PC-3 (cell line): ENCODE measurements at regions not wholly inside any gene's neighbourhood (a gene's known extent, or its start where the extent isn't known, plus 50 kb on each side); places are given as distances from the start of the nearest gene placed in this dataset.

ENCODE experiments used
- ATAC-seq: fragments of 200-7000 bp; cut with Tn5 transposase; 2 replicates; pipeline ENCODE4 v1.9.1; 2020; ENCODE audit warnings: mild to moderate bottlenecking, moderate library complexity
- BruUV-seq: library from RNA; stranded (reverse); fragments of 400-500 nt; replicated peaks from 2 replicates; lab custom pipeline; 2021; lab: Mats Ljungman, UMichigan
- CTCF ChIA-PET: fragments of 300-600 bp; sonication (Branson Sonifier 250); formaldehyde crosslinking; loops from one replicate; lab custom pipeline; 2022; ENCODE audit warnings: antibody characterized with exemption; lab: Charles Lee
- POLR2A ChIA-PET: fragments of 300-600 bp; sonication (Branson Sonifier 250); formaldehyde crosslinking; loops from one replicate; lab custom pipeline; 2022; ENCODE audit warnings: antibody characterized with exemption; ENCODE audit not compliant: unreplicated experiment; lab: Charles Lee
- DNase-seq: peaks from one replicate; pipeline ENCODE4 v3.0.0-alpha.2; 2015
- H2AFZ ChIP-seq: fragments of 300-600 bp; sonication (generic); 2 replicates; pipeline ENCODE4 v1.6.0; 2016; ENCODE audit warnings: antibody characterized with exemption, low read length
- H3F3A ChIP-seq: fragments of 300-600 bp; sonication (generic); one replicate; pipeline ENCODE4 v1.6.0; 2017; ENCODE audit warnings: antibody characterized with exemption, low read length, control low read depth, mild to moderate bottlenecking; ENCODE audit not compliant: unreplicated experiment
- H3K27ac ChIP-seq: fragments of 300-600 bp; sonication (generic); 2 replicates; pipeline ENCODE4 v1.5.1; 2016; ENCODE audit warnings: mild to moderate bottlenecking, low read length
- H3K27me3 ChIP-seq: fragments of 300-600 bp; sonication (generic); 2 replicates; pipeline ENCODE4 v1.6.1; 2016; ENCODE audit warnings: low read length, mixed read lengths
- H3K36me3 ChIP-seq: fragments of 300-600 bp; sonication (generic); 2 replicates; pipeline ENCODE4 v1.6.1; 2016; ENCODE audit warnings: low read depth, mixed run types, low read length, mixed read lengths
- H3K4me1 ChIP-seq: fragments of 300-600 bp; sonication (generic); 2 replicates; pipeline ENCODE4 v1.5.1; 2016; ENCODE audit warnings: low read length; ENCODE audit not compliant: insufficient read depth
- H3K4me2 ChIP-seq: fragments of 300-600 bp; sonication (generic); 2 replicates; pipeline ENCODE4 v1.6.0; 2016; ENCODE audit warnings: low read length
- H3K4me3 ChIP-seq: fragments of 300-600 bp; sonication (generic); 2 replicates; pipeline ENCODE4 v1.5.1; 2016; ENCODE audit warnings: mild to moderate bottlenecking, low read length, mixed read lengths
- H3K79me2 ChIP-seq: fragments of 300-600 bp; sonication (generic); 2 replicates; pipeline ENCODE4 v1.6.1; 2017; ENCODE audit warnings: low read length, mixed read lengths
- H3K9ac ChIP-seq: fragments of 300-600 bp; sonication (generic); 2 replicates; pipeline ENCODE4 v1.6.0; 2016; ENCODE audit warnings: mild to moderate bottlenecking, low read length
- H3K9me2 ChIP-seq: fragments of 300-600 bp; sonication (generic); replicated peaks from 2 replicates; pipeline ENCODE4 v1.6.1; 2016; ENCODE audit warnings: mixed run types, low read length, mixed read lengths
- H3K9me3 ChIP-seq: fragments of 300-600 bp; sonication (generic); 2 replicates; pipeline ENCODE4 v1.6.1; 2016; ENCODE audit warnings: low read length, mixed read lengths
- H4K20me1 ChIP-seq: fragments of 300-600 bp; sonication (generic); 2 replicates; pipeline ENCODE4 v1.6.1; 2016; ENCODE audit warnings: low read length, mixed read lengths
- EZH2 ChIP-seq: fragments of 300-600 bp; sonication (generic); IDR thresholded peaks from one replicate; pipeline ENCODE4 v1.6.1; 2017; ENCODE audit warnings: antibody characterized with exemption, mild to moderate bottlenecking, low read length; ENCODE audit not compliant: unreplicated experiment
- EZH2phosphoT487 ChIP-seq: fragments of 300-600 bp; sonication (generic); IDR thresholded peaks from 2 replicates; pipeline ENCODE4 v1.6.1; 2018; ENCODE audit warnings: mild to moderate bottlenecking, antibody characterized with exemption, low read length, borderline replicate concordance
- intact Hi-C: fragments of 100-400 bp; cut with micrococcal nuclease; formaldehyde crosslinking; loops from 2 replicates; pipeline ENCODE4 v1.9.0; 2023
- TF ChIP-seq, protein P1 (sequence below): fragments of 300-600 bp; sonication (generic); conservative IDR thresholded peaks from 2 replicates; pipeline ENCODE4 v1.5.1; 2017; ENCODE audit warnings: antibody characterized with exemption, low read depth, mild to moderate bottlenecking, low read length

GRCh38 chr6:21994821-21995220 is 302.0 kb downstream of the PRL start:
- H3K27ac ChIP-seq: no peak overlapping the region
- peaks cover 9% of the 10 kb centered on the region for H3K4me1 ChIP-seq
- ChIA-PET POLR2A (no interaction called here), CTCF (no interaction called here)
- no peaks in the 10 kb centered on the region for H3K27me3 ChIP-seq
- intact Hi-C loops: no loop called here
- no peaks in the 10 kb centered on the region for H3K9me2 ChIP-seq
- H3K9me3 ChIP-seq: no peaks in the 10 kb centered on the region
- DNase-seq (no peak), ATAC-seq (no peak)
- no peaks in the 10 kb centered on the region for H3F3A ChIP-seq
- no peak overlapping the region for H3K9ac ChIP-seq
- no peaks in the 10 kb centered on the region for H3K79me2 ChIP-seq
- BruUV-seq: no TSS peak
- no peak overlapping the region for H3K4me3 ChIP-seq
- TF ChIP-seq EZH2phosphoT487 (no peak), EZH2 (no peak)
- TF ChIP-seq, protein P1, sequence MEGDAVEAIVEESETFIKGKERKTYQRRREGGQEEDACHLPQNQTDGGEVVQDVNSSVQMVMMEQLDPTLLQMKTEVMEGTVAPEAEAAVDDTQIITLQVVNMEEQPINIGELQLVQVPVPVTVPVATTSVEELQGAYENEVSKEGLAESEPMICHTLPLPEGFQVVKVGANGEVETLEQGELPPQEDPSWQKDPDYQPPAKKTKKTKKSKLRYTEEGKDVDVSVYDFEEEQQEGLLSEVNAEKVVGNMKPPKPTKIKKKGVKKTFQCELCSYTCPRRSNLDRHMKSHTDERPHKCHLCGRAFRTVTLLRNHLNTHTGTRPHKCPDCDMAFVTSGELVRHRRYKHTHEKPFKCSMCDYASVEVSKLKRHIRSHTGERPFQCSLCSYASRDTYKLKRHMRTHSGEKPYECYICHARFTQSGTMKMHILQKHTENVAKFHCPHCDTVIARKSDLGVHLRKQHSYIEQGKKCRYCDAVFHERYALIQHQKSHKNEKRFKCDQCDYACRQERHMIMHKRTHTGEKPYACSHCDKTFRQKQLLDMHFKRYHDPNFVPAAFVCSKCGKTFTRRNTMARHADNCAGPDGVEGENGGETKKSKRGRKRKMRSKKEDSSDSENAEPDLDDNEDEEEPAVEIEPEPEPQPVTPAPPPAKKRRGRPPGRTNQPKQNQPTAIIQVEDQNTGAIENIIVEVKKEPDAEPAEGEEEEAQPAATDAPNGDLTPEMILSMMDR: no peak
- no peaks in the 10 kb centered on the region for H3K36me3 ChIP-seq
- no peak overlapping the region for H3K4me2 ChIP-seq
- H2AFZ ChIP-seq: no peak overlapping the region
- no peaks in the 10 kb centered on the region for H4K20me1 ChIP-seq

DNA sequence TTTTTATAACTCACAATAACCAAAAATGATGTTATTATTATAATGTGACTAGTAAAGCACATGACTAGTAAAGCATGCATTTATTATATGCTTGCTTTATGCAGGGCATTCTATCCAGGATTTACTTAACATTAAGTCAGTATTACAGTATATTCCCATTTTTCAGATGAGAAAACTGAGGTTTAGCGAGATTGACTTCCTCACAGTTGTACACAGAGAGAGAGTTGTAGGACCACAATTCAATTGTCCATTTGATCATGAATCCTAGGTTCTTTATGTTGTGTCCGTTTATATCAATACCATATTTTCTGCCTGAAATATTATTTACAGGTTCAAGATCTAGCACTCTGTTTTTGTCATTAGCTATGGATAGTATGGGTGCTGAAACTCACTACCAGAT is 301.5 kb downstream of the PRL start:
- Histone ChIP-seq H3K4me3 (no peak overlapping the region), H3K27me3 (no peaks in the 10 kb centered on the region), H3K4me2 (no peak overlapping the region), H3K9me2 (no peaks in the 10 kb centered on the region; the same call in 1 of the 2 replicates), H4K20me1 (no peaks in the 10 kb centered on the region), H3K9me3 (no peaks in the 10 kb centered on the region), H3K36me3 (no peaks in the 10 kb centered on the region), H3K4me1 (peaks cover 9% of the 10 kb centered on the region), H2AFZ (no peak overlapping the region), H3F3A (no peaks in the 10 kb centered on the region), H3K9ac (no peak overlapping the region), H3K27ac (no peak overlapping the region), H3K79me2 (no peaks in the 10 kb centered on the region)
- DNase-seq (no peak), ATAC-seq (no peak)
- CTCF ChIA-PET: no interaction called here
- POLR2A ChIA-PET: no interaction called here
- no TSS peak for BruUV-seq
- intact Hi-C loops: no loop called here
- TF ChIP-seq, protein P1: no peak
- TF ChIP-seq EZH2phosphoT487 (no peak), EZH2 (no peak)

DNA sequence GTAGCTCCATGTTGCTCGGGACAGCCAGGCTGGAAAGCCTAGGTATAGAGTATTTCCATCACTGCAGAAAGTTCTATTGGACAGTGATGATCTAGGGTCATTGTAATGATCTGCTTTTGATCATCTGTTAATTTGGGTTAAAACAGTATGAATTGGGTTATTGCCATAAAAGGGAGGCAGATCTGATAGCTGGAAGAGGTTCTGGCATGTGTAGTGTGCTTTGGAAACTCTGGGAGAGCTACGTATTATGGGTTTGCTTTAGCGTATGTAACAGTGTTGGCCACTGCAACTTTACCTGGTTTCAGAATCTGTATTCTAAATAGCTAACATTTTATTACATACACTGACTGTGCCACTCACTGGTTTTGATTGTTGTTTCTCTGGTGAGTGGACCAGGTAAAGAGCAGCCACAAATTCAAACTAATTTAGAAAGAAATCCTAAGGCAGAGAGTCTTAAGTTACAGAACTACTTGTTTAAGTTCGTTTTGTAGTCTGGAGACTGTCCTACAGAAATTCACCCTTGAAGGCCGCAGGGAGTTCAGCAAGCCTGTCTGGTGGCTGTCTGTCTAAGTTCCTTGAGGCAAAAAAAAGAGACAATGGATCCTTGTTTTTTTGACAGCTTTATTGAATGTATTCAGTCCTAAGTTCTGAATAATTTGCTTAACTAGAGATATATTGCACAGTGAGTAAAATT is 300.3 kb downstream of the PRL start:
- ChIA-PET POLR2A (no interaction called here), CTCF (no interaction called here)
- DNase-seq (no peak), ATAC-seq (no peak)
- Histone ChIP-seq H3K9ac (no peak overlapping the region), H3K27me3 (no peaks in the 10 kb centered on the region), H3K79me2 (no peaks in the 10 kb centered on the region), H4K20me1 (no peaks in the 10 kb centered on the region), H2AFZ (no peak overlapping the region), H3K27ac (no peak overlapping the region), H3K4me1 (peaks cover 9% of the 10 kb centered on the region), H3F3A (no peaks in the 10 kb centered on the region), H3K4me3 (no peak overlapping the region), H3K9me2 (no peaks in the 10 kb centered on the region; the same call in 1 of the 2 replicates), H3K36me3 (no peaks in the 10 kb centered on the region), H3K4me2 (no peak overlapping the region), H3K9me3 (no peaks in the 10 kb centered on the region)
- BruUV-seq: no TSS peak
- intact Hi-C loops: no loop called here
- TF ChIP-seq EZH2phosphoT487 (no peak), EZH2 (no peak)
